ENCODE measurements at regions not wholly inside any gene's neighbourhood (a gene's known extent, or its start where the extent isn't known, plus 50 kb on each side); places are given as distances from the start of the nearest gene placed in this dataset.

- no peaks in the 10 kb centered on the region for H3K9me3 Mint-ChIP-seq
- ATAC-seq (ENCODE audit: poor library complexity) = no peak
- H3K27ac ChIP-seq (ENCODE audit: low read depth in 1 of 2, low read length in 2 of 2) = no peak overlapping the region
- H3K27me3 ChIP-seq (ENCODE audit: control insufficient read depth in 1 of 2, insufficient read depth in 2 of 2, low read length in 2 of 2) = no peaks in the 10 kb centered on the region
- no peak overlapping the region for H3K4me3 Mint-ChIP-seq
- ChIA-PET POLR2A (no interaction called here), CTCF (no interaction called here)
- H3K4me1 Mint-ChIP-seq (ENCODE audit: low read depth) = no peaks in the 10 kb centered on the region
- no peaks in the 10 kb centered on the region for H3K36me3 ChIP-seq (ENCODE audit: insufficient read depth, low read length)
- no peaks in the 10 kb centered on the region for H3K36me3 Mint-ChIP-seq (ENCODE audit: low read depth)
- DNase-seq = no peak
- no peak overlapping the region for H3K27ac Mint-ChIP-seq
- peaks cover 5% of the 10 kb centered on the region for H3K27me3 Mint-ChIP-seq
- peaks cover 0 to 8% of the 10 kb centered on the region in 2 experiments for H3K9me3 ChIP-seq (ENCODE audit: control insufficient read depth in 1 of 2, insufficient read depth in 1 of 2, low read length in 2 of 2)
- TF ChIP-seq CTCF (IDR thresholded peaks at IDR 0.05) = no peak
- H3K4me1 ChIP-seq (ENCODE audit: insufficient read depth, low read length) = no peaks in the 10 kb centered on the region
- intact Hi-C loops (cut with DNase I, micrococcal nuclease) = no loop called here
- no peak overlapping the region for H3K4me3 ChIP-seq (ENCODE audit: low read length)
Observed at GRCh38 chr14:104291123-104292000, 153.0 kb downstream of the KIF26A start.

GRCh38 chr14:104292084-104292970, 153.9 kb downstream of the KIF26A start:
- no peaks in the 10 kb centered on the region for H3K27me3 ChIP-seq (ENCODE audit: control insufficient read depth in 1 of 2, insufficient read depth in 2 of 2, low read length in 2 of 2)
- H3K27ac Mint-ChIP-seq = no peak overlapping the region
- TF ChIP-seq CTCF (IDR thresholded peaks at IDR 0.05) = no peak

GRCh38 chr14:104293231-104293841, 154.9 kb downstream of the KIF26A start:
- no peak for DNase-seq
- Histone ChIP-seq H3K9me3 (ENCODE audit: control insufficient read depth in 1 of 2, insufficient read depth in 1 of 2, low read length in 2 of 2) (peaks cover 0 to 11% of the 10 kb centered on the region in 2 experiments), H3K4me1 (ENCODE audit: insufficient read depth, low read length) (no peaks in the 10 kb centered on the region), H3K27ac (ENCODE audit: low read depth in 1 of 2, low read length in 2 of 2) (no peak overlapping the region), H3K4me3 (ENCODE audit: low read length) (no peak overlapping the region), H3K27me3 (ENCODE audit: control insufficient read depth in 1 of 2, insufficient read depth in 2 of 2, low read length in 2 of 2) (no peaks in the 10 kb centered on the region), H3K36me3 (ENCODE audit: insufficient read depth, low read length) (no peaks in the 10 kb centered on the region)
- Mint-ChIP-seq H3K4me1 (ENCODE audit: low read depth) (no peaks in the 10 kb centered on the region), H3K27me3 (peaks cover 5% of the 10 kb centered on the region), H3K9me3 (no peaks in the 10 kb centered on the region), H3K27ac (no peak overlapping the region), H3K4me3 (no peak overlapping the region), H3K36me3 (ENCODE audit: low read depth) (no peaks in the 10 kb centered on the region)
- ChIA-PET CTCF (no interaction called here), POLR2A (no interaction called here)
- TF ChIP-seq CTCF (IDR thresholded peaks at IDR 0.05) = no peak
- no peak for ATAC-seq (ENCODE audit: poor library complexity)
- intact Hi-C loops (cut with DNase I, micrococcal nuclease) = no loop called here

More at GRCh38 chr14:104292084-104292970, 153.9 kb downstream of the KIF26A start:
- no peaks in the 10 kb centered on the region for H3K4me1 Mint-ChIP-seq (ENCODE audit: low read depth)
- no peaks in the 10 kb centered on the region for H3K9me3 Mint-ChIP-seq
- no peak overlapping the region for H3K4me3 Mint-ChIP-seq
- DNase-seq (no peak), ATAC-seq (ENCODE audit: poor library complexity) (no peak)
- H3K36me3 Mint-ChIP-seq (ENCODE audit: low read depth) = no peaks in the 10 kb centered on the region
- POLR2A ChIA-PET = no interaction called here
- no peaks in the 10 kb centered on the region for H3K36me3 ChIP-seq (ENCODE audit: insufficient read depth, low read length)
- H3K27ac ChIP-seq (ENCODE audit: low read depth in 1 of 2, low read length in 2 of 2) = no peak overlapping the region
- H3K27me3 Mint-ChIP-seq = peaks cover 5% of the 10 kb centered on the region
- H3K4me3 ChIP-seq (ENCODE audit: low read length) = no peak overlapping the region
- no peaks in the 10 kb centered on the region for H3K4me1 ChIP-seq (ENCODE audit: insufficient read depth, low read length)
- CTCF ChIA-PET = no interaction called here
- intact Hi-C loops (cut with DNase I, micrococcal nuclease) = no loop called here
- H3K9me3 ChIP-seq (ENCODE audit: control insufficient read depth in 1 of 2, insufficient read depth in 1 of 2, low read length in 2 of 2) = peaks cover 0 to 8% of the 10 kb centered on the region in 2 experiments
